PC-3 (cell line): ENCODE measurements at regions not wholly inside any gene's neighbourhood (a gene's known extent, or its start where the extent isn't known, plus 50 kb on each side); places are given as distances from the start of the nearest gene placed in this dataset.

Experiments
- ATAC-seq: fragments of 200-7000 bp; cut with Tn5 transposase; 2 replicates; pipeline ENCODE4 v1.9.1; 2020; ENCODE audit warnings: mild to moderate bottlenecking, moderate library complexity
- BruUV-seq: library from RNA; stranded (reverse); fragments of 400-500 nt; replicated peaks from 2 replicates; lab custom pipeline; 2021; lab: Mats Ljungman, UMichigan
- CTCF ChIA-PET: fragments of 300-600 bp; sonication (Branson Sonifier 250); formaldehyde crosslinking; loops from one replicate; lab custom pipeline; 2022; ENCODE audit warnings: antibody characterized with exemption; lab: Charles Lee
- POLR2A ChIA-PET: fragments of 300-600 bp; sonication (Branson Sonifier 250); formaldehyde crosslinking; loops from one replicate; lab custom pipeline; 2022; ENCODE audit warnings: antibody characterized with exemption; ENCODE audit not compliant: unreplicated experiment; lab: Charles Lee
- DNase-seq: peaks from one replicate; pipeline ENCODE4 v3.0.0-alpha.2; 2015
- H2AFZ ChIP-seq: fragments of 300-600 bp; sonication (generic); 2 replicates; pipeline ENCODE4 v1.6.0; 2016; ENCODE audit warnings: antibody characterized with exemption, low read length
- H3F3A ChIP-seq: fragments of 300-600 bp; sonication (generic); one replicate; pipeline ENCODE4 v1.6.0; 2017; ENCODE audit warnings: antibody characterized with exemption, low read length, control low read depth, mild to moderate bottlenecking; ENCODE audit not compliant: unreplicated experiment
- H3K27ac ChIP-seq: fragments of 300-600 bp; sonication (generic); 2 replicates; pipeline ENCODE4 v1.5.1; 2016; ENCODE audit warnings: mild to moderate bottlenecking, low read length
- H3K27me3 ChIP-seq: fragments of 300-600 bp; sonication (generic); 2 replicates; pipeline ENCODE4 v1.6.1; 2016; ENCODE audit warnings: low read length, mixed read lengths
- H3K36me3 ChIP-seq: fragments of 300-600 bp; sonication (generic); 2 replicates; pipeline ENCODE4 v1.6.1; 2016; ENCODE audit warnings: low read depth, mixed run types, low read length, mixed read lengths
- H3K4me1 ChIP-seq: fragments of 300-600 bp; sonication (generic); 2 replicates; pipeline ENCODE4 v1.5.1; 2016; ENCODE audit warnings: low read length; ENCODE audit not compliant: insufficient read depth
- H3K4me2 ChIP-seq: fragments of 300-600 bp; sonication (generic); 2 replicates; pipeline ENCODE4 v1.6.0; 2016; ENCODE audit warnings: low read length
- H3K4me3 ChIP-seq: fragments of 300-600 bp; sonication (generic); 2 replicates; pipeline ENCODE4 v1.5.1; 2016; ENCODE audit warnings: mild to moderate bottlenecking, low read length, mixed read lengths
- H3K79me2 ChIP-seq: fragments of 300-600 bp; sonication (generic); 2 replicates; pipeline ENCODE4 v1.6.1; 2017; ENCODE audit warnings: low read length, mixed read lengths
- H3K9ac ChIP-seq: fragments of 300-600 bp; sonication (generic); 2 replicates; pipeline ENCODE4 v1.6.0; 2016; ENCODE audit warnings: mild to moderate bottlenecking, low read length
- H3K9me2 ChIP-seq: fragments of 300-600 bp; sonication (generic); replicated peaks from 2 replicates; pipeline ENCODE4 v1.6.1; 2016; ENCODE audit warnings: mixed run types, low read length, mixed read lengths
- H3K9me3 ChIP-seq: fragments of 300-600 bp; sonication (generic); 2 replicates; pipeline ENCODE4 v1.6.1; 2016; ENCODE audit warnings: low read length, mixed read lengths
- H4K20me1 ChIP-seq: fragments of 300-600 bp; sonication (generic); 2 replicates; pipeline ENCODE4 v1.6.1; 2016; ENCODE audit warnings: low read length, mixed read lengths
- EZH2 ChIP-seq: fragments of 300-600 bp; sonication (generic); IDR thresholded peaks from one replicate; pipeline ENCODE4 v1.6.1; 2017; ENCODE audit warnings: antibody characterized with exemption, mild to moderate bottlenecking, low read length; ENCODE audit not compliant: unreplicated experiment
- EZH2phosphoT487 ChIP-seq: fragments of 300-600 bp; sonication (generic); IDR thresholded peaks from 2 replicates; pipeline ENCODE4 v1.6.1; 2018; ENCODE audit warnings: mild to moderate bottlenecking, antibody characterized with exemption, low read length, borderline replicate concordance
- intact Hi-C: fragments of 100-400 bp; cut with micrococcal nuclease; formaldehyde crosslinking; loops from 2 replicates; pipeline ENCODE4 v1.9.0; 2023
- TF ChIP-seq, protein P1 (sequence below): fragments of 300-600 bp; sonication (generic); conservative IDR thresholded peaks from 2 replicates; pipeline ENCODE4 v1.5.1; 2017; ENCODE audit warnings: antibody characterized with exemption, low read depth, mild to moderate bottlenecking, low read length

DNA sequence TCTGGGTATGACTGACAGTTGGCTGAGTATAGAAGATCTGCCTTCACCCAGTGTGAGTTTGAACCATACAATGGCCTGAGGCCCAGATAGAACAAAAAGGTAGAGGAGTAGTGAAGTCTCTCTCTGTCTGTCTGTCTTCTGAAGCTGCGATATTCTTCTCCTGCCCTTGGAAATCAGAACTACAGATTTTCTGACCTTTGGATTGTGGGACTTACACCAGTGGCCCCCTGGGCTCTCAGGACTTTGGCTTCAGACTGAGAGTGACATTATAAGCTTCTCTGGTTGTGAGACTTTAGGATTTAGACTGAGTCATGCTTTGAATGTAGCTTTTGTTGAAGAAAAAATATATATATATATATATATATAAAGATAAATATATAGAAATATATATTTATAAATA, 1235.0 kb upstream of the ADGRL4 start:
- H3K36me3 ChIP-seq = no peaks in the 10 kb centered on the region
- no peaks in the 10 kb centered on the region for H3K4me1 ChIP-seq
- H3K79me2 ChIP-seq = no peaks in the 10 kb centered on the region
- H3K27me3 ChIP-seq = no peaks in the 10 kb centered on the region
- ATAC-seq = no peak
- no peak for DNase-seq
- no TSS peak for BruUV-seq
- no peak overlapping the region for H3K4me2 ChIP-seq
- H3K9me2 ChIP-seq = no peaks in the 10 kb centered on the region
- no peak for TF ChIP-seq EZH2
- TF ChIP-seq, protein P1, sequence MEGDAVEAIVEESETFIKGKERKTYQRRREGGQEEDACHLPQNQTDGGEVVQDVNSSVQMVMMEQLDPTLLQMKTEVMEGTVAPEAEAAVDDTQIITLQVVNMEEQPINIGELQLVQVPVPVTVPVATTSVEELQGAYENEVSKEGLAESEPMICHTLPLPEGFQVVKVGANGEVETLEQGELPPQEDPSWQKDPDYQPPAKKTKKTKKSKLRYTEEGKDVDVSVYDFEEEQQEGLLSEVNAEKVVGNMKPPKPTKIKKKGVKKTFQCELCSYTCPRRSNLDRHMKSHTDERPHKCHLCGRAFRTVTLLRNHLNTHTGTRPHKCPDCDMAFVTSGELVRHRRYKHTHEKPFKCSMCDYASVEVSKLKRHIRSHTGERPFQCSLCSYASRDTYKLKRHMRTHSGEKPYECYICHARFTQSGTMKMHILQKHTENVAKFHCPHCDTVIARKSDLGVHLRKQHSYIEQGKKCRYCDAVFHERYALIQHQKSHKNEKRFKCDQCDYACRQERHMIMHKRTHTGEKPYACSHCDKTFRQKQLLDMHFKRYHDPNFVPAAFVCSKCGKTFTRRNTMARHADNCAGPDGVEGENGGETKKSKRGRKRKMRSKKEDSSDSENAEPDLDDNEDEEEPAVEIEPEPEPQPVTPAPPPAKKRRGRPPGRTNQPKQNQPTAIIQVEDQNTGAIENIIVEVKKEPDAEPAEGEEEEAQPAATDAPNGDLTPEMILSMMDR = no peak
- TF ChIP-seq EZH2phosphoT487 = no peak
- H3K9ac ChIP-seq = no peak overlapping the region
- ChIA-PET POLR2A (no interaction called here), CTCF (no interaction called here)
- intact Hi-C loops = no loop called here
- no peak overlapping the region for H3K4me3 ChIP-seq
- H3K9me3 ChIP-seq = no peaks in the 10 kb centered on the region
- no peaks in the 10 kb centered on the region for H4K20me1 ChIP-seq
- H3F3A ChIP-seq = no peaks in the 10 kb centered on the region
- H2AFZ ChIP-seq = no peak overlapping the region
- H3K27ac ChIP-seq = no peak overlapping the region

DNA sequence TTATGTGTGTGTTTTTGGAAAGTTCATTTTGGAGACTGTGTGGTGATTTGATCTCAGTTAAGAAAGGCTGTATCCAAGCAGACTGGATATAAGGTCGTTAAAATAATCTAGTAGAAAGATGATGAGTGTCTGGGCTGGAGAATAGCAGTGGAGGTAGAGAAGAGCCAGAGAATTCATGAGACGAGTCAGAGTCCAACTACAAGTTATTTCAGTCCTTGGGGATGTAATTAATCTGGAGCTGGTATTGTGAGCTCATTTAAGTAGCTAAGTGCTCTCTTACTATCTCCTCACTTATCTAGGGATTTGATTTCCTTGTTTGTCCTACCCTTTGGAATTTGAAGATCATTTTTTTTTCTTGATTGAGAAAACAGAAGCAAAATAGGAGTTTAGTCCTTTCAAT, 1219.0 kb upstream of the ADGRL4 start:
- intact Hi-C loops = no loop called here
- ChIA-PET CTCF (no interaction called here), POLR2A (no interaction called here)
- Histone ChIP-seq H3F3A (no peaks in the 10 kb centered on the region), H3K27ac (no peak overlapping the region), H3K9ac (no peak overlapping the region), H3K9me2 (no peaks in the 10 kb centered on the region), H4K20me1 (no peaks in the 10 kb centered on the region), H3K4me3 (no peak overlapping the region), H3K4me1 (no peaks in the 10 kb centered on the region), H3K79me2 (no peaks in the 10 kb centered on the region), H2AFZ (no peak overlapping the region), H3K4me2 (no peak overlapping the region), H3K9me3 (no peaks in the 10 kb centered on the region), H3K36me3 (no peaks in the 10 kb centered on the region), H3K27me3 (no peaks in the 10 kb centered on the region)
- ATAC-seq = no peak
- TF ChIP-seq, protein P1 = no peak
- no peak for TF ChIP-seq EZH2phosphoT487
- TF ChIP-seq EZH2 = no peak
- no peak for DNase-seq
- BruUV-seq = no TSS peak

DNA sequence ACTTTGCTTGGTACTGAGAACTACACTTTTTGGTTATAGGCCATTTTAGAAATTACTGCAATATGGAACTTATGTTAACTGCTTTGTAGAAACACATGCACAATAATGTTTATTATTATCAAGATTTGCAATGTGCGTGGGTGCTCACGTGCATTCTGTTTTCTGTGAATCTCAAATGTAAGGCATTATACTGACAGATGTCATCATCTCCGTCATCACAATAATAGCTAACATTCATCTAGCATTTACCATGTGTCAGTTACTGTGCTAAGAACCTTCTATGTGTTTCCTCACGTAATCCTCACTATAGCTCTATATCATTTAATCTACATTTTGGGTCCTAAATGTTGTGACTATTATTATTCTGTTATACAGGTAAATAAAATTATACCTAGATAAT, 1214.8 kb upstream of the ADGRL4 start:
- intact Hi-C loops = no loop called here
- H3K9me3 ChIP-seq = no peaks in the 10 kb centered on the region
- H3F3A ChIP-seq = no peaks in the 10 kb centered on the region
- no peak overlapping the region for H3K9ac ChIP-seq
- no peak overlapping the region for H2AFZ ChIP-seq
- no TSS peak for BruUV-seq
- H3K9me2 ChIP-seq = no peaks in the 10 kb centered on the region
- H3K36me3 ChIP-seq = no peaks in the 10 kb centered on the region
- CTCF ChIA-PET = no interaction called here
- POLR2A ChIA-PET = no interaction called here
- no peak overlapping the region for H3K27ac ChIP-seq
- H3K4me2 ChIP-seq = no peak overlapping the region
- H3K4me1 ChIP-seq = no peaks in the 10 kb centered on the region
- H3K27me3 ChIP-seq = no peaks in the 10 kb centered on the region
- H3K4me3 ChIP-seq = no peak overlapping the region
- DNase-seq (no peak), ATAC-seq (no peak)
- no peaks in the 10 kb centered on the region for H4K20me1 ChIP-seq
- TF ChIP-seq EZH2phosphoT487 (no peak), EZH2 (no peak)
- TF ChIP-seq, protein P1 = no peak
- H3K79me2 ChIP-seq = no peaks in the 10 kb centered on the region
